T-cell (primary cell): ENCODE measurements at regions not wholly inside any gene's neighbourhood (a gene's known extent, or its start where the extent isn't known, plus 50 kb on each side); places are given as distances from the start of the nearest gene placed in this dataset.
"Not testable (repeated sequence)": the region's sequence is repeated elsewhere in the genome, so short reads cannot be mapped to it uniquely, and the experiment has no call there.

Experiments used
- ATAC-seq, 4 experiments: fragments of 200-7000 bp in 3 of 4; fragments of 150-1000 bp in 1 of 4; cut with Tn5 transposase; replicated peaks in 1 of 4; 1 replicate in 3 of 4; 2 replicates in 1 of 4; pipeline ENCODE4 v1.10.0; 2021; ENCODE audit warnings: moderate library complexity in 3 of 4, mild to moderate bottlenecking in 2 of 4, moderate number of reproducible peaks in 1 of 4
- CTCF ChIA-PET, 2 donors: fragments of 300-600 bp; sonication (Branson Sonifier 250); formaldehyde crosslinking; loops; one replicate each; lab custom pipeline; 2022; ENCODE audit warnings: antibody characterized with exemption in 2 of 2; lab: Charles Lee
- POLR2A ChIA-PET, 2 donors: fragments of 300-600 bp; sonication (Branson Sonifier 250); formaldehyde crosslinking; loops; one replicate each; lab custom pipeline; 2022; ENCODE audit warnings: antibody characterized with exemption in 2 of 2; lab: Charles Lee
- DNase-seq, 35 experiments: peaks; one replicate each; pipeline versions ENCODE4 v3.0.0 to v3.0.0-alpha.2; 2013 to 2023
- H3K27ac ChIP-seq: one replicate; pipeline ENCODE4 v1.5.1; 2013; ENCODE audit warnings: low read length
- H3K27me3 ChIP-seq, 2 experiments: replicated peaks in 1 of 2; 1 replicate in 1 of 2; 2 replicates in 1 of 2; pipeline versions ENCODE4 v1.6.1 to v1.7.0; 2013; ENCODE audit warnings: low read length in 1 of 2, mixed read lengths in 1 of 2; ENCODE audit not compliant: control insufficient read depth in 2 of 2, insufficient read depth in 2 of 2; ENCODE audit errors: extremely low read depth in 1 of 2
- H3K36me3 ChIP-seq, 2 donors: 1 replicate in 1 of 2; 2 replicates in 1 of 2; pipeline versions ENCODE4 v1.6.1 to v1.7.0; 2013; ENCODE audit warnings: low read length in 1 of 2; ENCODE audit not compliant: control insufficient read depth in 2 of 2, insufficient read depth in 1 of 2; ENCODE audit errors: extremely low read depth in 1 of 2
- H3K4me1 ChIP-seq, 2 experiments: 1 replicate in 1 of 2; 2 replicates in 1 of 2; pipeline versions ENCODE4 v1.6.1 to v1.7.0; 2013; ENCODE audit warnings: low read length in 2 of 2, mixed read lengths in 1 of 2; ENCODE audit not compliant: insufficient read depth in 2 of 2, control insufficient read depth in 1 of 2; ENCODE audit errors: extremely low read depth in 1 of 2
- H3K4me3 ChIP-seq, 2 donors: 1 replicate in 1 of 2; 2 replicates in 1 of 2; pipeline versions ENCODE4 v1.5.1 to v1.7.0; 2013; ENCODE audit warnings: mild to moderate bottlenecking in 2 of 2, low read length in 1 of 2, moderate library complexity in 1 of 2; ENCODE audit not compliant: control insufficient read depth in 1 of 2; ENCODE audit errors: extremely low read depth in 1 of 2
- H3K9me3 ChIP-seq: 2 replicates; pipeline ENCODE4 v1.7.0; 2013
- H3K27ac Mint-ChIP-seq, 2 donors: one replicate each; pipeline ENCODE4 v1.8.0; 2020 to 2021; ENCODE audit warnings: mild to moderate bottlenecking in 2 of 2, mixed read lengths in 2 of 2
- H3K27me3 Mint-ChIP-seq, 2 donors: one replicate each; pipeline ENCODE4 v1.8.0; 2021 to 2022; ENCODE audit warnings: mixed read lengths in 2 of 2
- H3K36me3 Mint-ChIP-seq: one replicate; pipeline ENCODE4 v1.8.0; 2021; ENCODE audit warnings: mixed read lengths
- H3K4me1 Mint-ChIP-seq, 3 donors: one replicate each; pipeline ENCODE4 v1.8.0; 2020 to 2022; ENCODE audit warnings: mixed read lengths in 3 of 3, mild to moderate bottlenecking in 1 of 3
- H3K4me3 Mint-ChIP-seq, 3 donors: one replicate each; pipeline ENCODE4 v1.8.0; 2020 to 2022; ENCODE audit warnings: mild to moderate bottlenecking in 3 of 3, mixed read lengths in 3 of 3, moderate library complexity in 3 of 3
- H3K9me3 Mint-ChIP-seq, 3 donors: one replicate each; pipeline ENCODE4 v1.8.0; 2020 to 2022; ENCODE audit warnings: mixed read lengths in 3 of 3
- WGBS: methylation state at CpG from one replicate; pipeline ENCODE4 v1.1.5; 2013; ENCODE audit warnings: missing lambda C conversion rate; ENCODE audit not compliant: insufficient coverage; 5-methylcytosine and 5-hydroxymethylcytosine counted together

DNA sequence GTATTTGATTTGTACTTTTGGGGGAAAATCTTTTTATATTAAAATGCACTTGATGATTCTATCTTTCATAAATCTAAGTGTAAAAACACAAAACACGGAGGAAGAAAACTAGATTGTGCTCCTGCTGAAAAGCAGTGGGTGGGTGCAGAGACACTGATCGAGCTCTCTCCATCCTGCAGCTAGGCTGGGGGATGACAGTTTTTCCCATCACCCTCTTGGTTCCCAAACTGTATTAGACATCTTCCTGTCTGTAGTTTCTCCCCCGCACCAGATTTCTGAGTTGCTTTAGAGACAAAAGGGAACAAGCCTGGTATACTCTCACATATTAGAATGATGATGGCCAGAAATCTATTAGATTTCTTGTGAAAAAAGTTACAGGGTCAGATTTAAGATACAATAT lies 99.6 kb downstream of the FAM114A2 start:
- H3K36me3 ChIP-seq = no peaks in the 10 kb centered on the region
- Mint-ChIP-seq H3K27ac (no peak overlapping the region), H3K36me3 (no peaks in the 10 kb centered on the region), H3K27me3 (peaks cover 0 to 14% of the 10 kb centered on the region in 2 donors), H3K4me1 (no peaks in the 10 kb centered on the region), H3K4me3 (no peak overlapping the region), H3K9me3 (peaks cover 21 to 61% (median 38%) of the 10 kb centered on the region in 3 donors)
- ATAC-seq (no peak), DNase-seq (no peak)
- POLR2A ChIA-PET = no interaction called here
- CTCF ChIA-PET = no interaction called here
- H3K4me3 ChIP-seq = no peak overlapping the region
- WGBS = 43% methylated on average over 1 of the region's 3 CpGs
- H3K4me1 ChIP-seq = no peaks in the 10 kb centered on the region
- no peaks in the 10 kb centered on the region for H3K27me3 ChIP-seq
- no peak overlapping the region for H3K27ac ChIP-seq
- H3K9me3 ChIP-seq = peaks cover 4% of the 10 kb centered on the region

DNA sequence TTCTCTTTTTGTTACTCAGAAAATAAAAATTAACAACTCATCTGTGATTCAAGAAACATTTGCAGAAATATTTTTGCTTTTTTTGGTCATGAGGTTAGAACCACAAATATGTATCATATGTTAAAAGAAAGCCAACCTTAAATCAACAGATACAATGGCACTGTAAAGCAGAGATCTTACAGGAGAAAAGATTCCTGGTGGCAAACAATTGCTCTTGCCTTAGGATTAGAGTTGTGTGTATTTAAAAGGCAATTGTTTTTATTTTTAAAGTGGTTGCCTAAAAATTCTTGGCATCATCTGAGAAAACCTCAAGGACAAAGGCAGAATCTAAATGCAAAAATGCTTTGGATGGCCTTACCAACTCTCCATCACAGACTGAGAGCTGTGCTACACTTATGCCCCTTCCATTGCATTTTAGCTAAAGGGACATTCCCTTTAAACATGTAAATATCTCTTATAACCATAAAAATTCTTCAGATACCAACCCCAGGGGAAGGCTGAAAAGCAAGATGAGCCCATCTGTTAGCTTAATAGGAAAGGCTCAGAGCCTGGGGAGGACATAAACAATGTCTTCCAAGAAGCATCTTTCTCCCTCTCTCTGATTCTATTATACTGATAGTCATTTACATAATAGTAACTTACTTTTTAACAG lies 100.4 kb downstream of the FAM114A2 start:
- ATAC-seq = no peak
- H3K4me1 ChIP-seq = no peaks in the 10 kb centered on the region
- Mint-ChIP-seq H3K27ac (no peak overlapping the region), H3K4me3 (no peak overlapping the region), H3K4me1 (no peaks in the 10 kb centered on the region), H3K36me3 (no peaks in the 10 kb centered on the region), H3K27me3 (peaks cover 0 to 14% of the 10 kb centered on the region in 2 donors), H3K9me3 (peaks cover 21 to 56% (median 39%) of the 10 kb centered on the region in 3 donors)
- H3K9me3 ChIP-seq = peaks cover 4% of the 10 kb centered on the region
- ChIA-PET CTCF (no interaction called here), POLR2A (no interaction called here)
- DNase-seq = no peak
- no peaks in the 10 kb centered on the region for H3K27me3 ChIP-seq
- H3K4me3 ChIP-seq = no peak overlapping the region
- no peaks in the 10 kb centered on the region for H3K36me3 ChIP-seq
- no peak overlapping the region for H3K27ac ChIP-seq

DNA sequence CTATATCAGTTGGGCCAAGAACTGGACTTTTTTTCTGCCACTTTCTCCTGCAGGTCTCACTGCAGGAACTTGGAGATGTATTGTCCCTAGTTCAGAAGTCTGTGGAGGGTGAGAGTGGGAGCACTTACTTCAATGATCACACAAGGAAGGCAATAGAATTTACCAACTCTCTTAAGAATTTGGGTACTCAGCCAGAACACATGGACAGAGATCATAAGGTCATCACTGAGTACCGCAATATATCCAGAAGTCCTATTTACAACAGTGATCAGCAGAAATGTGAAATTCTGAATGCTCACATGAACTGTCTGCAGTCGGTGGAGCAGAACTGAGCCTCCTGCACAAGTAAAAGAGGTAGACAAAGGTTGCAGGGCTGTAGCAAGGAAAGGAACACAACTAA lies 101.0 kb downstream of the FAM114A2 start:
- H3K4me1 Mint-ChIP-seq = no peaks in the 10 kb centered on the region
- ChIA-PET POLR2A (no interaction called here), CTCF (no interaction called here)
- no peak overlapping the region for H3K27ac ChIP-seq
- H3K36me3 ChIP-seq = no peaks in the 10 kb centered on the region
- H3K4me3 ChIP-seq = no peak overlapping the region
- H3K27ac Mint-ChIP-seq = no peak overlapping the region
- WGBS = 60% methylated on average over 1 of the region's 2 CpGs
- H3K4me3 Mint-ChIP-seq = no peak overlapping the region
- H3K36me3 Mint-ChIP-seq = no peaks in the 10 kb centered on the region
- H3K27me3 ChIP-seq = no peaks in the 10 kb centered on the region
- ATAC-seq (no peak), DNase-seq (no peak)
- H3K9me3 Mint-ChIP-seq = peaks cover 21 to 54% (median 37%) of the 10 kb centered on the region in 3 donors
- H3K27me3 Mint-ChIP-seq = peaks cover 0 to 15% of the 10 kb centered on the region in 2 donors
- H3K9me3 ChIP-seq = peaks cover 4% of the 10 kb centered on the region
- H3K4me1 ChIP-seq = no peaks in the 10 kb centered on the region

DNA sequence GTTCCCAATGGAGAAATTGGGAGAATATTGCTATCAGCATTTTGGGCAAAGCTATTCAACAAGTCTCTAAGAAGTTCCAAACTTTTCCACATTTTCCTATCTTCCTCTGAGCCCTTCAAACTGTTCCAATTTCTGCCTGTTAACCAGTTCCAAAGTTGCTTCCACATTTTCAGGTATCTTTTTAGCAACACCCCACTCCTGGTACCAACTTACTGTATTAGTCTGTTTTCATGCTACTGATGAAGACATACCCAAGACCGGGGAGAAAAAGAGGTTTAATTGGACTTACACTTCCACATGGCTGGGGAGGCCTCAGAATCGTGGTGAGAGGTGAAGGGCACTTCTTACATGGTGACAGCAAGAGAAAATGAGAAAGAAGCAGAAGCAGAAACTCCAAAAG lies 103.6 kb downstream of the FAM114A2 start:
- H3K4me3 Mint-ChIP-seq, POLR2A ChIA-PET, H3K4me1 Mint-ChIP-seq, ATAC-seq, H3K4me3 ChIP-seq, H3K27ac Mint-ChIP-seq, H3K9me3 ChIP-seq, H3K27ac ChIP-seq, H3K36me3 ChIP-seq, CTCF ChIA-PET, DNase-seq, H3K36me3 Mint-ChIP-seq, H3K27me3 ChIP-seq, H3K4me1 ChIP-seq: not testable (repeated sequence)
- peaks cover 13 to 38% (median 21%) of the 10 kb centered on the region in 3 donors for H3K9me3 Mint-ChIP-seq
- peaks cover 0 to 25% of the 10 kb centered on the region in 2 donors for H3K27me3 Mint-ChIP-seq
- WGBS = no CpG with 5 or more reads among the region's 2 CpGs

DNA sequence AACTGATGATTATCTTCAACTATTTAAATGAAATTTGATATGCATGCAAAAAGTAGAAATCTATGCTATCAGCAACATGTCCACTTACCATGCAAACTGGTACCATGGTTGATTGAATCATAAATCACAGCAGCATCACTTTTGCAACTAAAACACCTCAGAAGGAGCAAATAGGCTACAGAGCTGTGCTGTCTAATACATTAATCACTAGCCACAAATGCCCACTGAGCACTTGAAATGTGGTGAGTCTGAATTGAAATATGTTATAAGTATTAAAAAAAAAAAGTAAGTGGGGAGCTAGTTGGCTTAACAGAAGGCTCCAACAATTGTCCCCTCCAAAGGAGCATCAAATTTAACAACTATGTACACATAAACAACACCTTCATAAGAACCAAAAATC lies 112.5 kb downstream of the FAM114A2 start:
- Histone ChIP-seq H3K36me3 (no peaks in the 10 kb centered on the region), H3K4me1 (no peaks in the 10 kb centered on the region), H3K27me3 (peaks cover 0 to 3% of the 10 kb centered on the region in 2 experiments), H3K4me3 (no peak overlapping the region), H3K27ac (no peak overlapping the region), H3K9me3 (no peaks in the 10 kb centered on the region)
- ATAC-seq (no peak), DNase-seq (no peak)
- Mint-ChIP-seq H3K27me3 (peaks cover 6 to 21% of the 10 kb centered on the region in 2 donors), H3K4me3 (no peak overlapping the region), H3K36me3 (no peaks in the 10 kb centered on the region), H3K4me1 (no peaks in the 10 kb centered on the region), H3K9me3 (peaks cover 0 to 10% (median 0%) of the 10 kb centered on the region in 3 donors), H3K27ac (no peak overlapping the region)
- CTCF ChIA-PET = no interaction called here
- POLR2A ChIA-PET = no interaction called here

DNA sequence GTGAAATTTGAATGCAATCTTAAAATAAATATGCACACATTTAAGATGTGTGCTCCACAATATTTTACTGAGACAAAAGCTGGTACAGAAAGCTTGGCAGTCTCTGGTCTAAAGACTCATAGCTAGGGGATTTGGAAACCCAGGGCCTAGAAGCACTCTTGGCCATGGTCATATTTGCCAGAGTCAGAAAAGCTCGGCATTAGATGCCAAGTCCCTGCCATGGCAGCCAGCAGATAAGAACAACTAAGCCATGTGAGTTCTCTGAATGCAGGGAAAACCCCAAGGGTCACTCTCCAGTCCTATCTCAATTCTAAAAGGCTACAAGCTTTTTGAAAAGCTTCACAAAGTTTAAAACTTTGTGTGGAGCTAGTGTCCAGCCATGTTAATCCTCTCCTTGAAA lies 119.5 kb downstream of the FAM114A2 start:
- 83% methylated on average over 1 of the region's 1 CpG for WGBS
- ChIA-PET POLR2A (no interaction called here), CTCF (no interaction called here)
- Mint-ChIP-seq H3K4me3 (no peak overlapping the region), H3K36me3 (no peaks in the 10 kb centered on the region), H3K9me3 (peaks cover 13 to 17% (median 15%) of the 10 kb centered on the region in 3 donors), H3K27me3 (peaks cover 5 to 18% of the 10 kb centered on the region in 2 donors), H3K27ac (no peak overlapping the region), H3K4me1 (no peaks in the 10 kb centered on the region)
- H3K4me1 ChIP-seq = no peaks in the 10 kb centered on the region
- no peak for ATAC-seq
- H3K4me3 ChIP-seq = no peak overlapping the region
- no peaks in the 10 kb centered on the region for H3K36me3 ChIP-seq
- DNase-seq = no peak
- H3K9me3 ChIP-seq = no peaks in the 10 kb centered on the region
- H3K27ac ChIP-seq = no peak overlapping the region
- peaks cover 0 to 19% of the 10 kb centered on the region in 2 experiments for H3K27me3 ChIP-seq
